NCI-H510A (cell line): ENCODE measurements at regions not wholly inside any gene's neighbourhood (a gene's known extent, or its start where the extent isn't known, plus 50 kb on each side); places are given as distances from the start of the nearest gene placed in this dataset.
"Not testable (repeated sequence)": the region's sequence is repeated elsewhere in the genome, so short reads cannot be mapped to it uniquely, and the experiment has no call there.

Experiments
- DNase-seq: peaks from one replicate; lab custom pipeline; 2025; lab: John Stamatoyannopoulos, UW

- DNase-seq = not testable (repeated sequence)
Observed at GRCh38 chr2:139410147-139410832, 630.1 kb upstream of the NXPH2 start.

GRCh38 chr2:139409212-139409611, 629.0 kb upstream of the NXPH2 start:
- no peak for DNase-seq

- DNase-seq = no peak
Observed at GRCh38 chr2:139403948-139404347, 623.8 kb upstream of the NXPH2 start.

GRCh38 chr2:139394801-139395200, 614.6 kb upstream of the NXPH2 start:
- no peak for DNase-seq

GRCh38 chr2:139389391-139389790, 609.2 kb upstream of the NXPH2 start:
- no peak for DNase-seq

GRCh38 chr2:139386401-139386800, 606.2 kb upstream of the NXPH2 start:
- no peak for DNase-seq

- no peak for DNase-seq
Observed at GRCh38 chr2:139383532-139383931, 603.3 kb upstream of the NXPH2 start.

GRCh38 chr2:139380051-139380450, 599.9 kb upstream of the NXPH2 start:
- DNase-seq = no peak

GRCh38 chr2:139378373-139378772, 598.2 kb upstream of the NXPH2 start:
- no peak for DNase-seq

- no peak for DNase-seq
Observed at GRCh38 chr2:139374296-139374850, 594.2 kb upstream of the NXPH2 start.

- no peak for DNase-seq
Observed at GRCh38 chr2:139369423-139370409, 589.5 kb upstream of the NXPH2 start.

- no peak for DNase-seq
Observed at GRCh38 chr2:139367416-139367815, 587.2 kb upstream of the NXPH2 start.

GRCh38 chr2:139366681-139367080, 586.5 kb upstream of the NXPH2 start:
- DNase-seq = peak; percentile 5

GRCh38 chr2:139365189-139365588, 585.0 kb upstream of the NXPH2 start:
- DNase-seq = no peak

- no peak for DNase-seq
Observed at GRCh38 chr2:139360654-139361053, 580.5 kb upstream of the NXPH2 start.

- DNase-seq = no peak
Observed at GRCh38 chr2:139359818-139360217, 579.6 kb upstream of the NXPH2 start.

- no peak for DNase-seq
Observed at GRCh38 chr2:139357972-139358371, 577.8 kb upstream of the NXPH2 start.

GRCh38 chr2:139354518-139354917, 574.3 kb upstream of the NXPH2 start:
- DNase-seq = no peak

- DNase-seq = no peak
Observed at GRCh38 chr2:139353874-139354273, 573.7 kb upstream of the NXPH2 start.

- no peak for DNase-seq
Observed at GRCh38 chr2:139317259-139317658, 537.1 kb upstream of the NXPH2 start.

- no peak for DNase-seq
Observed at GRCh38 chr2:139314059-139314458, 533.9 kb upstream of the NXPH2 start.

- no peak for DNase-seq
Observed at GRCh38 chr2:139296672-139297209, 516.6 kb upstream of the NXPH2 start.
